ENCODE measurements at regions not wholly inside any gene's neighbourhood (a gene's known extent, or its start where the extent isn't known, plus 50 kb on each side); places are given as distances from the start of the nearest gene placed in this dataset.
"Not testable (repeated sequence)": the region's sequence is repeated elsewhere in the genome, so short reads cannot be mapped to it uniquely, and the experiment has no call there.

DNA sequence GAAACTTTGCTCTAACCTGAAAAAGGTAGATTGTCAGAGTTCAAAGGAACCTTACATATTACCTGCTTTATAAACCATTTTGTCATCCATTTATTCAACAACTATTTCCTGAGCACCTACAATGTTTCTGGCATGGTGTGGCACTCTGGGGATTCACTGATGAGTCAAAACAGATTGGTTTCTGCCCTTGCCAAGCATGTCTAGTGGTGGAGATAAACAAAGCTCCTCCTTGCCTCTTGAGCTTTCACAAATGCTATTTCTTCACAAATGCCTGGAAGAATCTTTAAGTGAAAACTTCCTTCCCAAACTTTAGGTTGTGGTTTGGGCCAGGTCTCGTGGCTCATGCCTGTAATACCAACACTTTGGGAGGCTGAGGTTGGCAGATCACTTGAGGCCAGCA, 85.1 kb upstream of the RELN start:
- DNase-seq, result no peak

DNA sequence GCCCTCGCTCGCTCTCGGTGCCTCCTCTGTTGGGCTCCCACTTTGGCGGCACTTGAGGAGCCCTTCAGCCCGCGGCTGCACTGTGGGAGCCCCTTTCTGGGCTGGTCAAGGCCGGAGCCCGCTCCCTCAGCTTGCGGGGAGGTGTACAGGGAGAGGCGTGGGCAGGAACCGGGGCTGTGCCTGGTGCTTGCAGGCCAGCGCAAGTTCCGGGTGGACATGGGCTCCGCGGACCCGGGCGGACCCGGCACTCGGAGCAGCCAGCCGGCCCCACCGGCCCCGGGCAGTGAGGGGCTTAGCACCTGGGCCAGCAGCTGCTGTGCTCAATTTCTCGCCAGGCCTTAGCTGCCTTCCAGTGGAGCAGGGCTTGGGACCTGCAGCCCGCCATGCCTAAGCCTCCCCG, 82.2 kb upstream of the RELN start:
- not testable (repeated sequence) for DNase-seq

DNA sequence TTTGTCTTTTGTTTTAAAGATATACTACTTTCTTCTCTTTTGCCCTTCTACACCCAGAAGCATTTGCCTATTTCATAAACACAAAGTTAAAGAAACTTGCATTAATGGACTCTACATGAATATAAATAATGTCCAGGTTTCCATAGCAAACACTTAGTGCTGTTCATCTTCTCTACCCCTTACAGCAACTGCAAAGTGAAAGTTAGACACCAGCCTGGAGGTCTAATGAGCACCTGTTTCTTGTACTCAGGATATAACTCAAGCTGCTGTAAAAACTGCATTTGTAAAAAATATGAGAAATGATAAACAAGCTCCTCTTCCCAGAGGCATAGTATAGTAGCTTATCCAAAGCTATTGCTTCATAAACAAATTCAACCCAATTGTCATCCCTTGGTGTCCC, 76.0 kb upstream of the RELN start:
- no peak for DNase-seq

DNA sequence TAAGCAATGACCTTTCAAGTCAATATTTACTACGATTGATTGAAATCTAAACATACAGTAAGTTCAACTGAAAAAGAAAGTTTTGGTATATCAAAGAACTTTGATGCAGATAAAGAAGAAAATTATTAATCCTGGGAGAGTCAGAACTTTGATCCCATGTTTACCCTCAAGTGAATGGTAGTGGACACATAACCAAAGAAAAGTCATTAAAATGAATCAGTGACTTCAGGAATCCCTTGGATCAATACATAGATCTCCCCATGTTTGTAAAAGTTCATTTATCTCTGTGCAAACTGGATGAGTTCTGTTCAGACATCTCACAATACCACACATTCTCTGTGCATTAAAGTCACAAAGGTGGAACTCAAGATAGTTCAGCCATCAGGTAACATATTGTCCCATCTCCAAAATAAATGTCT, 75.5 kb upstream of the RELN start:
- no peak for DNase-seq

DNA sequence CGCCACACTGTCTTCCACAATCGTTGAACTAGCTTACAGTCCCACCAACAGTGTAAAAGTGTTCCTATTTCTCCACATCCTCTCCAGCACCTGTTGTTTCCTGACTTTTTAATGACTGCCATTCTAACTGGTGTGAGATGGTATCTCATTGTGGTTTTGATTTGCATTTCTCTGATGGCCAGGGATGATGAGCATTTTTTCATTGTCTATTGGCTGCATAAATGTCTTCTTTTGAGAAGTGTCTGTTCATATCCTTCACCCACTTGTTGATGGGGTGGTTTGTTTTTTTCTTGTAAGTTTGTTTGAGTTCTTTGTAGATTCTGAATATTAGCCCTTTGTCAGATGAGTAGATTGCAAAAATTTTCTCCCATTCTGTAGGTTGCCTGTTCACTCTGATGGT, 74.3 kb upstream of the RELN start:
- not testable (repeated sequence) for DNase-seq

DNA sequence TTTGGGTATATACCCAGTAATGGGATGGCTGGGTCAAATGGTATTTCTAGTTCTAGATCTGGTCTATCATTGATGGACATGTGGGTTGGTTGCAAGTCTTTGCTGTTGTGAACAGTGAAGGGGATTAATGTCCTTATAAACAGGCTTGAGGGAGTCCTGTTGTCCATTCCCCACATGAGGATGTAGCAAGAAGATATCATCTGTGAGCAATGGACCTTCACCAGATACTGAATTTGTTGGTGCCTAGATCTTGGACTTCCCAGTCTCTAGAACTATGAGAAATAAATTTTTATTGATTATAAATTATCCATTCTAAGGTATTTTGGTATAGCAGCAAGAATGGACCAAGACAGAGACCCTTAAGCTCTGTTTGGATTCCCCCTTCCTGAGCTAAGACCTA, 72.2 kb upstream of the RELN start:
- no peak for DNase-seq

DNA sequence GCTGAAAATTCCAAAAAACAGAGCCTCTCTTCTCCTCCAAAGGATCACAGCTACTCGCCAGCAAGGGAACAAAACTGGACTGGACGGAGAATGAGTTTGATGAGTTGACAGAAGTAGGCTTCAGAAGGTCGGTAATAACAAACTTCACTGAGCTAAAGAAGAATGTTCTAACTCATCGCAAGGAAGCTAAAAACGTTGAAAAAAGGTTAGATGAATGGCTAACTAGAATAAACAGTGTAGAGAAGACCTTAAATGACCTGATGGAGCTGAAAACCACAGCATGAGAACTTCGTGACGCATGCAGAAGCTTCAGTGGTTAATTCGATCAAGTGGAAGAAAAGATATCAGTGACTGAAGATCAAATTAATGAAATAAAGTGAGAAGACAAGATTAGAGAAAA, 70.4 kb upstream of the RELN start:
- DNase-seq, result not testable (repeated sequence)

DNA sequence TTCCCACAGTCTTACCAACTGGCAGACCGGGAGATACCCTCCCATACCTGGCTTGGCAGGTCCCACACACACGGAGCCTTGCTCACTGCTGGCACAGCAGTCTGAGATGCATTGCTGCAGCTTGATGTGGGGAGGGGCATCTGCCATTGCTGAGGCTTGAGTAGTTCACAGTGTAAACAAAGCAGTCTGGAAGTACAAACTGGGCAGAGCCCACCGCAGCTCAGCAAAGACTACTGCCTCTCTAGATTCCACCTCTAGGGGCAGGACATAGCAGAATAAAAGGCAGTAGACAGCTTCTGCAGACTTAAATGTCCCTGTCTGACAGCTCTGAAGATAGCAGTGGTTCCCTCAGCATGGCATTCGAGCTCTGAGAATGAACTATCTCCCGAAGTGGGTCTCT, 69.6 kb upstream of the RELN start:
- no peak for DNase-seq

DNA sequence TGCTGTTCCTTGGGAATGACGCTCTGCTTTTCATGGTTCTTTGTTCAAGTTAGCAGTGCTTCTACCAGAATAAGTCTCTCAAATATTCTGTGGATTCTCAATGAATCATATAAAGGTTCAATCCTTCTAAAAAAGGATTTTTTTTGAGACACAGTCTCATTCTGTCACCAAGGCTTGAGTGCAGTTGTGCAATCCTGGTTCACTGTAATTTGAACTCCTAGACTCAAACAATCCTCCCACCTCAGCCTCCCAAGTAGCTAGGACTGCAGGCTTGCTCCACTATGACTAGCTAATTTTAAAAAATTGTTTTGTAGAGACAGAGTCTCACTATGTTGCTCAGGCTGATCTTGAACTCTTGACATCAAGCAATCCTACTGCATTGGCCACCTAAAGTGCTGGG, 64.9 kb upstream of the RELN start:
- DNase-seq, result no peak

DNA sequence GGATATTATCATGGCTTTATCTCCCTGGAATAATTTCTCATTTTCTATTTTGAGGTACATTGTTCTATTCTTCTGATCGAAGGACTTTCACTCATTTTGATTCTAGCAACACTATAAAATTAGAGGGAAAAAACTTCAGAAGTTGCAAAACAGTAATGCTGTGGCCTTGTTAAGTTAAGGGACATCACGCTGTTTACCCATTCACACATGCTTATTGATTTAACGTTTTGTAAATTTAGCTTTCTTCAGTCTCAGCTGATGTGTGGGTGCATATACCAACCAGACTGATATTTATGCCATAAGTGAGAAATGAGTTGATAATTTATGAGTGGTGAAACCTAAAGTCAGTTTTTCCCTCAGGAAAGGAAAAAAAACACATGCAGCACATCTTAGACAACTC, 63.5 kb upstream of the RELN start:
- no peak for DNase-seq

DNA sequence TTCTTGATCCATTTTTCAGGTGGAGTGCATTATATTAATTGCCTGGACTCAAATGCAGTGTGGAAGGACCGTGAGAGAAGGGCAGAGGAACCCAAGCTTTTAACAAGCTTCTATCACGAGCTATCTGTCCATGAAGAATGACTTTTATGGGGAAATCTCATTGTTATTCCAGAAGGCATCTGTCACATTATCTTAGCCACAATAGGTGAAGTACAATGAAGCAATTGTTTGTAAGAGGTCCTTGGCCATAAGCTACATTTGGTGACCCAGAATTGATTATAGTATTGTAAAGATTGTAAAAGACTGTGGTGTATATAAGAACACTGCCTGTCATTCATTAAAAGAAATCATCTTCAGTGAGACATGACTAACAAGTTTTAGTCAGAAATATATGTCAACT, 58.6 kb upstream of the RELN start:
- no peak for DNase-seq

DNA sequence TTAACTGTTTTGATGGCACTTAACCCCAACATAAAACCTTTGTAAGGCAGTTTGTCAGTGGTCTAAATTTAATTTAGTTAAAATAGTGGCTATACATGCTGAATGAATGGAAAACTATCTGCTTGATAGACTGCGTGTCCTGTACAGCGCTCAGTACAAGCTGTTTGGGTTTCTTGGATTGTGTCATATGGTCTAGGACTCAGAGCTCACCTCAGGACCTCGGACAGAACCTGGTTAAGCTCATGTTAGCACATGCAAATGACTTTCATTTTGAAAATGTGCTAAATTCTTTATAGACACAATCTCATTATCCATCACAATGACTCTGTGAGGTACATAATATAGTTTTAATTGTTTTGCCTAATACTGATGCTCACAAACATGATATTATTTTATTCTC, 55.7 kb upstream of the RELN start:
- no peak for DNase-seq

DNA sequence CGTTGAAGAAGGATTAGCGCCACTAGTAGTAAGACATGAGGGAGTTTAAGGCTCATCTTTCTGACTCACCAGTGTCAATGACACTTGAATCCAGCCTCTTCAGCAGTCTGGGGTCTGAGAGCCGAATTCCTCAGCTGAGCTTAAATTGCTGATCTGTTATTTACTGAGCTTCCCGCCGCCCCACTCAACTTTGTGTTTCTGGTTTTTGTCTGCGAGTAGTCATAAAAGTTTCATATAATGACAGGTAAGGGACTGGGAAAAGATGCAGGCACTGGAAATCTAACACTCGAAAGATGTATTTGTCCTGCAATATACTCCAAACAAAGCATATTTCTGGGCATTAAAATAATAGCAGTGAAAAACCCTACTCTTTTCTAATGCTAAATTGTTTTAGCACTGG, 51.2 kb upstream of the RELN start:
- DNase-seq, result peak; percentile 68

DNA sequence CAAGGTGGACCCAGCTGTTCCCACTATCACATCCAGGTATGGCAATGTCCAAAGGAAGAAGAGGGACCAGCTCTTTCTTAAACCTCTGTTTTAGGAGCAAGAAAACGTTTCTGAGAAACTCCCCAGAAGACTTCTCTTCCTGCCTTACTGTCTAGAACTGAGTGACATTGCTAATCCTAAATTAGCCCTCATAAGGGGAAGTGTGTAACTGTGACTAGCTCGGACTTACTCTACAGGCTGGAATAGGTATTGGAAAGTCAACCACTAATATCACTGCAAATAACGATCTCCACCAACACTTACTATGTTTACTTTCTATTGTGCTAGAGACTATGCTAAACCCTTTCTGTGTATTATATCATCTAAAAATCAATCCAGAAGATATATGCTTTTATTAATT, 49.9 kb upstream of the RELN start:
- no peak for DNase-seq

Measured in NCI-H524 treated with DMSO at 0.1 percent for 48 hours (cell line).